Prostate gland (tissue), 2 donors: ENCODE measurements at regions not wholly inside any gene's neighbourhood (a gene's known extent, or its start where the extent isn't known, plus 50 kb on each side); places are given as distances from the start of the nearest gene placed in this dataset.

Experiments used
- CTCF ChIP-seq, 4 experiments: fragments of 200-600 bp in 2 of 4; fragments of 450-650 bp in 2 of 4; sonication (generic) in 2 of 4; IDR thresholded peaks; 1 replicate in 3 of 4; 2 replicates in 1 of 4; pipeline ENCODE4 v1.5.1; 2016 to 2019; ENCODE audit warnings: antibody characterized with exemption in 4 of 4, mild to moderate bottlenecking in 2 of 4, moderate library complexity in 2 of 4
- POLR2A ChIP-seq: fragments of 450-650 bp; IDR thresholded peaks from one replicate; pipeline ENCODE4 v1.6.1; 2016; ENCODE audit warnings: antibody characterized with exemption, mild to moderate bottlenecking
- POLR2AphosphoS5 ChIP-seq: sonication (generic); formaldehyde crosslinking; IDR thresholded peaks from one replicate; pipeline ENCODE4 v1.6.1; 2017; ENCODE audit warnings: antibody characterized with exemption

- TF ChIP-seq POLR2AphosphoS5 = no peak
- no peak for TF ChIP-seq CTCF (IDR thresholded peaks at IDR 0.05)
- TF ChIP-seq POLR2A = no peak
Measured at GRCh38 chr13:34681405-34681955, 260.6 kb upstream of the NBEA start.
